ENCODE measurements at regions not wholly inside any gene's neighbourhood (a gene's known extent, or its start where the extent isn't known, plus 50 kb on each side); places are given as distances from the start of the nearest gene placed in this dataset.

DNA sequence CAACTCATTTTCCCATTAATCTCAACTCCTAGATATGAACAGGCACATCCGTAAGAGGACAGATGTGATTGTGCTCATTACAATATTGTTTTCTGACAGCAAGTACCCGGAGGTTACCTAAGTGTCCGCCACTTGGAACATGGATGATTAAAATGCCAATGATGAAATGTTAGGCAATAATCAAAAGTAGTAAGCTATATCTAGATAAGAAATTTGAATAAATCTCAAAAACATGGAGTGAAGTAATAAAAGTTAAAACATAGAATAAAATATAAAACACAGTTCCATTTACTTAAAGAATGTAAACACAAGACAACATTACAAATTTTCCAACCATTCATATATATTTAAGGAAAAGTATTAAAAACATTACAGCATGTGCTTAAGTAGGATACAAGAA, 59.2 kb upstream of the LY86 start:
- H3K27me3 ChIP-seq (ENCODE audit: insufficient read depth) = no peaks in the 10 kb centered on the region
- H2AFZ ChIP-seq (ENCODE audit: low read depth) = no peak overlapping the region
- no peaks in the 10 kb centered on the region for H3K4me1 ChIP-seq (ENCODE audit: control insufficient read depth in 1 of 2, insufficient read depth in 2 of 2, low read depth in 1 of 2, low read length in 1 of 2)
- CTCF ChIA-PET = interaction anchor here (2.2 kb wide), 1 partner anchor 18 kb away, joined by 9 read pairs; no protein-coding TSS in a partner anchor
- H3K4me2 ChIP-seq = no peak overlapping the region
- no peak overlapping the region for H3K4me3 ChIP-seq (ENCODE audit: low read depth in 2 of 2, low read length in 1 of 2)
- H3K9ac ChIP-seq = no peak overlapping the region
- no peaks in the 10 kb centered on the region for H3K79me2 ChIP-seq (ENCODE audit: insufficient read depth)
- no peak for TF ChIP-seq SIN3A (IDR thresholded peaks at IDR 0.05; ENCODE audit: borderline replicate concordance, low read depth, low read length)
- no peak for TF ChIP-seq RAD21 (IDR thresholded peaks at IDR 0.05; ENCODE audit: low read length)
- no peak for TF ChIP-seq FOXJ3 (CRISPR knock-in tag; IDR thresholded peaks at IDR 0.05)
- TF ChIP-seq GABPA (IDR thresholded peaks at IDR 0.05; ENCODE audit: low read depth) = no peak
- no peak for TF ChIP-seq JUND (IDR thresholded peaks at IDR 0.05)
- no peak for TF ChIP-seq FOXM1 (IDR thresholded peaks at IDR 0.05; ENCODE audit: low read depth)
- TF ChIP-seq, protein P1, sequence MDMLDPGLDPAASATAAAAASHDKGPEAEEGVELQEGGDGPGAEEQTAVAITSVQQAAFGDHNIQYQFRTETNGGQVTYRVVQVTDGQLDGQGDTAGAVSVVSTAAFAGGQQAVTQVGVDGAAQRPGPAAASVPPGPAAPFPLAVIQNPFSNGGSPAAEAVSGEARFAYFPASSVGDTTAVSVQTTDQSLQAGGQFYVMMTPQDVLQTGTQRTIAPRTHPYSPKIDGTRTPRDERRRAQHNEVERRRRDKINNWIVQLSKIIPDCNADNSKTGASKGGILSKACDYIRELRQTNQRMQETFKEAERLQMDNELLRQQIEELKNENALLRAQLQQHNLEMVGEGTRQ (IDR thresholded peaks at IDR 0.05; ENCODE audit: borderline replicate concordance, low read depth, low read length) = no peak
- TF ChIP-seq CHD2 (IDR thresholded peaks at IDR 0.05; ENCODE audit: low read length, partially characterized antibody) = no peak
- TF ChIP-seq, protein P2, sequence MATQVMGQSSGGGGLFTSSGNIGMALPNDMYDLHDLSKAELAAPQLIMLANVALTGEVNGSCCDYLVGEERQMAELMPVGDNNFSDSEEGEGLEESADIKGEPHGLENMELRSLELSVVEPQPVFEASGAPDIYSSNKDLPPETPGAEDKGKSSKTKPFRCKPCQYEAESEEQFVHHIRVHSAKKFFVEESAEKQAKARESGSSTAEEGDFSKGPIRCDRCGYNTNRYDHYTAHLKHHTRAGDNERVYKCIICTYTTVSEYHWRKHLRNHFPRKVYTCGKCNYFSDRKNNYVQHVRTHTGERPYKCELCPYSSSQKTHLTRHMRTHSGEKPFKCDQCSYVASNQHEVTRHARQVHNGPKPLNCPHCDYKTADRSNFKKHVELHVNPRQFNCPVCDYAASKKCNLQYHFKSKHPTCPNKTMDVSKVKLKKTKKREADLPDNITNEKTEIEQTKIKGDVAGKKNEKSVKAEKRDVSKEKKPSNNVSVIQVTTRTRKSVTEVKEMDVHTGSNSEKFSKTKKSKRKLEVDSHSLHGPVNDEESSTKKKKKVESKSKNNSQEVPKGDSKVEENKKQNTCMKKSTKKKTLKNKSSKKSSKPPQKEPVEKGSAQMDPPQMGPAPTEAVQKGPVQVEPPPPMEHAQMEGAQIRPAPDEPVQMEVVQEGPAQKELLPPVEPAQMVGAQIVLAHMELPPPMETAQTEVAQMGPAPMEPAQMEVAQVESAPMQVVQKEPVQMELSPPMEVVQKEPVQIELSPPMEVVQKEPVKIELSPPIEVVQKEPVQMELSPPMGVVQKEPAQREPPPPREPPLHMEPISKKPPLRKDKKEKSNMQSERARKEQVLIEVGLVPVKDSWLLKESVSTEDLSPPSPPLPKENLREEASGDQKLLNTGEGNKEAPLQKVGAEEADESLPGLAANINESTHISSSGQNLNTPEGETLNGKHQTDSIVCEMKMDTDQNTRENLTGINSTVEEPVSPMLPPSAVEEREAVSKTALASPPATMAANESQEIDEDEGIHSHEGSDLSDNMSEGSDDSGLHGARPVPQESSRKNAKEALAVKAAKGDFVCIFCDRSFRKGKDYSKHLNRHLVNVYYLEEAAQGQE (IDR thresholded peaks at IDR 0.05; ENCODE audit: low read depth, low read length) = no peak
- no peak for TF ChIP-seq TAF1 (IDR thresholded peaks at IDR 0.05; ENCODE audit: borderline replicate concordance, low read depth, low read length)
- TF ChIP-seq, protein P3, sequence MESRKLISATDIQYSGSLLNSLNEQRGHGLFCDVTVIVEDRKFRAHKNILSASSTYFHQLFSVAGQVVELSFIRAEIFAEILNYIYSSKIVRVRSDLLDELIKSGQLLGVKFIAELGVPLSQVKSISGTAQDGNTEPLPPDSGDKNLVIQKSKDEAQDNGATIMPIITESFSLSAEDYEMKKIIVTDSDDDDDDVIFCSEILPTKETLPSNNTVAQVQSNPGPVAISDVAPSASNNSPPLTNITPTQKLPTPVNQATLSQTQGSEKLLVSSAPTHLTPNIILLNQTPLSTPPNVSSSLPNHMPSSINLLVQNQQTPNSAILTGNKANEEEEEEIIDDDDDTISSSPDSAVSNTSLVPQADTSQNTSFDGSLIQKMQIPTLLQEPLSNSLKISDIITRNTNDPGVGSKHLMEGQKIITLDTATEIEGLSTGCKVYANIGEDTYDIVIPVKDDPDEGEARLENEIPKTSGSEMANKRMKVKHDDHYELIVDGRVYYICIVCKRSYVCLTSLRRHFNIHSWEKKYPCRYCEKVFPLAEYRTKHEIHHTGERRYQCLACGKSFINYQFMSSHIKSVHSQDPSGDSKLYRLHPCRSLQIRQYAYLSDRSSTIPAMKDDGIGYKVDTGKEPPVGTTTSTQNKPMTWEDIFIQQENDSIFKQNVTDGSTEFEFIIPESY (IDR thresholded peaks at IDR 0.05; ENCODE audit: borderline replicate concordance, low read depth) = no peak
- no peak for TF ChIP-seq GATA2 (CRISPR knock-in tag; IDR thresholded peaks at IDR 0.05)
- TF ChIP-seq NRF1 (IDR thresholded peaks at IDR 0.05; ENCODE audit: low read depth, low read length) = no peak
- no peak for TF ChIP-seq EP300 (IDR thresholded peaks at IDR 0.05; ENCODE audit: borderline replicate concordance in 1 of 2, low read depth in 1 of 2, low read length in 1 of 2)
- no peak for TF ChIP-seq MEF2A (IDR thresholded peaks at IDR 0.05; ENCODE audit: borderline replicate concordance, low read depth)
- TF ChIP-seq EZH2phosphoT487 (IDR thresholded peaks at IDR 0.05; ENCODE audit: borderline replicate concordance, low read depth) = no peak
- H4K20me1 ChIP-seq (ENCODE audit: insufficient read depth) = no peaks in the 10 kb centered on the region
- POLR2A ChIA-PET = no interaction called here
- no peaks in the 10 kb centered on the region for H3K9me2 ChIP-seq
- H3F3A ChIP-seq (replicated peaks; ENCODE audit: insufficient read depth) = no peaks in the 10 kb centered on the region
- H3K27ac ChIP-seq (ENCODE audit: low read depth in 2 of 2, low read length in 1 of 2) = no peak overlapping the region
- DNase-seq = no peak
- no peaks in the 10 kb centered on the region for H3K36me3 ChIP-seq (replicated peaks in 1 of 2; ENCODE audit: control insufficient read depth in 1 of 2, insufficient read depth in 2 of 2, low read length in 1 of 2)
- 2% methylated on average over 3 of the region's 3 CpGs for WGBS (ENCODE audit: low lambda C conversion rate)
- no peaks in the 10 kb centered on the region for H3K9me3 ChIP-seq

All from SK-N-SH (cell line).